HEK293T (cell line): ENCODE measurements at regions not wholly inside any gene's neighbourhood (a gene's known extent, or its start where the extent isn't known, plus 50 kb on each side); places are given as distances from the start of the nearest gene placed in this dataset.

ENCODE experiments used
- ARNT ChIP-seq: fragments of 450-650 bp; IDR thresholded peaks from 2 replicates; pipeline ENCODE4 v1.6.1; 2017; ENCODE audit warnings: mild to moderate bottlenecking
- ELF4 ChIP-seq: fragments of 450-650 bp; IDR thresholded peaks from 2 replicates; pipeline ENCODE4 v1.6.1; 2017; ENCODE audit warnings: antibody characterized with exemption
- FOXK2 ChIP-seq: fragments of 450-650 bp; IDR thresholded peaks from 2 replicates; pipeline ENCODE4 v1.6.1; 2016; ENCODE audit warnings: mild to moderate bottlenecking
- SUZ12 ChIP-seq: fragments of 450-650 bp; IDR thresholded peaks from 2 replicates; pipeline ENCODE4 v1.6.1; 2016; ENCODE audit warnings: mild to moderate bottlenecking
- TARDBP ChIP-seq: fragments of 450-650 bp; IDR thresholded peaks from 2 replicates; pipeline ENCODE4 v1.6.1; 2016

DNA sequence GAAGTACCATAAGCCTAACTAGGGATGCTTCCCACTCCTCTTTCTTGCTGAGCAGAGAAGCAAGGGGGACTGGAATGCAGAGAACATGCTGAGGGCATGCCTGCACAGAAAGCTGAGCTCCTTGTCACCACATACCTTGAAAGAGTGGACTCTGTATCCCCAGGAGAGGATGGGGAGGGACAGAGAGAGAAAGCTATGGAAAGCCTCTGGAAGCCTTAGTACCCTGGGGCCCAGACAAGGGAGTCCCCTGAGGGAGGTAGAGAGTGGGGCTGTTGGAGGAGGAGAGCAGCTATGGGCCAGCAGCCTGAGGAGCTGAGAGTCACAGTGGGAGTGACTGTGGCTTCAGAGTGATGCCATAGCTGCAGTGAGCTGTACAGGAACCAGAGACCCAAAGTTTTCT, 77.9 kb downstream of the RTL9 start:
- TF ChIP-seq ARNT (no peak), ELF4 (no peak), TARDBP (no peak), FOXK2 (no peak), SUZ12 (no peak)
